GM18861 (cell line): ENCODE measurements at regions not wholly inside any gene's neighbourhood (a gene's known extent, or its start where the extent isn't known, plus 50 kb on each side); places are given as distances from the start of the nearest gene placed in this dataset.

ENCODE experiments used
- ATAC-seq: cut with Tn5 transposase; IDR thresholded peaks from one replicate; pipeline ENCODE4 v1.9.1; 2021; ENCODE audit not compliant: unreplicated experiment

- no peak for ATAC-seq
Measured at GRCh38 chr2:61722800-61723199, 131.1 kb downstream of the FAM161A start.

- no peak for ATAC-seq
Measured at GRCh38 chr2:61722318-61722717, 131.5 kb downstream of the FAM161A start.

GRCh38 chr2:61721382-61721781 is 132.5 kb downstream of the FAM161A start:
- no peak for ATAC-seq

- ATAC-seq: no peak
Measured at GRCh38 chr2:61720911-61721310, 132.9 kb downstream of the FAM161A start.

- no peak for ATAC-seq
Measured at GRCh38 chr2:61718965-61719364, 134.9 kb downstream of the FAM161A start.

GRCh38 chr2:61715506-61715905 is 138.4 kb downstream of the FAM161A start:
- no peak for ATAC-seq

- ATAC-seq: no peak
Measured at GRCh38 chr2:61714210-61714609, 139.7 kb downstream of the FAM161A start.

GRCh38 chr2:61713457-61713856 is 140.4 kb downstream of the FAM161A start:
- no peak for ATAC-seq

GRCh38 chr2:61712060-61712459 is 141.8 kb downstream of the FAM161A start:
- ATAC-seq: no peak

GRCh38 chr2:61710711-61711110 is 143.1 kb downstream of the FAM161A start:
- no peak for ATAC-seq

- peak; percentile 97 for ATAC-seq
Measured at GRCh38 chr2:61707984-61708852, 145.6 kb downstream of the FAM161A start.

GRCh38 chr2:61705625-61706024 is 148.2 kb downstream of the FAM161A start:
- ATAC-seq: no peak

GRCh38 chr2:61704364-61704763 is 149.5 kb downstream of the FAM161A start:
- ATAC-seq: no peak

- no peak for ATAC-seq
Measured at GRCh38 chr2:61702088-61702467, 151.8 kb downstream of the FAM161A start.

- ATAC-seq: no peak
Measured at GRCh38 chr2:61700464-61700863, 153.4 kb downstream of the FAM161A start.

- ATAC-seq: peak; percentile 86
Measured at GRCh38 chr2:61694312-61695274, 156.4 kb upstream of the XPO1 start.

- no peak for ATAC-seq
Measured at GRCh38 chr2:61693744-61694143, 155.6 kb upstream of the XPO1 start.

- no peak for ATAC-seq
Measured at GRCh38 chr2:61690078-61690596, 152.0 kb upstream of the XPO1 start.

GRCh38 chr2:61689568-61689967 is 151.4 kb upstream of the XPO1 start:
- ATAC-seq: no peak

- no peak for ATAC-seq
Measured at GRCh38 chr2:61688369-61689334, 150.5 kb upstream of the XPO1 start.
